ENCODE measurements at regions not wholly inside any gene's neighbourhood (a gene's known extent, or its start where the extent isn't known, plus 50 kb on each side); places are given as distances from the start of the nearest gene placed in this dataset.

- TF ChIP-seq CTCF (IDR thresholded peaks at IDR 0.05) = no peak
- no peak for TF ChIP-seq POLR2A (IDR thresholded peaks at IDR 0.05)
Measured at GRCh38 chr18:62659698-62660097, 55.6 kb upstream of the PHLPP1 start.

Measured in tibial nerve (tissue), 3 donors.